ENCODE measurements at regions not wholly inside any gene's neighbourhood (a gene's known extent, or its start where the extent isn't known, plus 50 kb on each side); places are given as distances from the start of the nearest gene placed in this dataset.

- no peak overlapping the region for H2AFZ ChIP-seq (ENCODE audit: low read depth, low read length)
- TF ChIP-seq CTCF (IDR thresholded peaks at IDR 0.05; ENCODE audit: insufficient read depth, low read depth, low read length) = no peak
- no peak for TF ChIP-seq EZH2 (IDR thresholded peaks at IDR 0.05; ENCODE audit: insufficient read depth, low read length)
- H4K20me1 ChIP-seq (ENCODE audit: insufficient read depth, low read length) = no peaks in the 10 kb centered on the region
- DNase-seq (ENCODE audit: low read depth) = no peak
- H3K4me1 ChIP-seq (ENCODE audit: insufficient read depth, low read length) = no peaks in the 10 kb centered on the region
- no peaks in the 10 kb centered on the region for H3K36me3 ChIP-seq (ENCODE audit: insufficient read depth, low read length)
- H3K27me3 ChIP-seq (ENCODE audit: insufficient read depth, low read length) = no peaks in the 10 kb centered on the region
- H3K4me3 ChIP-seq (ENCODE audit: insufficient read depth, low read depth, low read length) = no peak overlapping the region
- no peak overlapping the region for H3K4me2 ChIP-seq (ENCODE audit: low read length)
- Mint-ChIP-seq H3K27me3 (ENCODE audit: low read depth, unreplicated experiment) (no peaks in the 10 kb centered on the region), H3K9me3 (ENCODE audit: unreplicated experiment) (no peaks in the 10 kb centered on the region), H3K36me3 (ENCODE audit: low read depth, unreplicated experiment) (no peaks in the 10 kb centered on the region), H3K4me1 (ENCODE audit: low read depth, unreplicated experiment) (no peaks in the 10 kb centered on the region), H3K4me3 (ENCODE audit: unreplicated experiment) (no peak overlapping the region), H3K27ac (ENCODE audit: unreplicated experiment) (no peak overlapping the region)
- no peak for FAIRE-seq
- no peaks in the 10 kb centered on the region for H3K9me3 ChIP-seq (ENCODE audit: insufficient read depth, low read depth, low read length)
- H3K27ac ChIP-seq (ENCODE audit: low read depth, low read length) = no peak overlapping the region
- H3K79me2 ChIP-seq (ENCODE audit: insufficient read depth, low read length) = no peaks in the 10 kb centered on the region
- H3K9ac ChIP-seq (ENCODE audit: low read length) = no peak overlapping the region
Observed at GRCh38 chr2:150781142-150781541, 293.7 kb upstream of the RND3 start.

- no peak overlapping the region for H3K4me3 Mint-ChIP-seq (ENCODE audit: unreplicated experiment)
- H3K27ac ChIP-seq (ENCODE audit: low read depth, low read length) = no peak overlapping the region
- H3K9me3 Mint-ChIP-seq (ENCODE audit: unreplicated experiment) = no peaks in the 10 kb centered on the region
- no peak overlapping the region for H3K27ac Mint-ChIP-seq (ENCODE audit: unreplicated experiment)
- H2AFZ ChIP-seq (ENCODE audit: low read depth, low read length) = no peak overlapping the region
- H3K36me3 ChIP-seq (ENCODE audit: insufficient read depth, low read length) = no peaks in the 10 kb centered on the region
- H3K36me3 Mint-ChIP-seq (ENCODE audit: low read depth, unreplicated experiment) = no peaks in the 10 kb centered on the region
- H3K4me1 Mint-ChIP-seq (ENCODE audit: low read depth, unreplicated experiment) = no peaks in the 10 kb centered on the region
- H3K79me2 ChIP-seq (ENCODE audit: insufficient read depth, low read length) = no peaks in the 10 kb centered on the region
- no peak overlapping the region for H3K4me2 ChIP-seq (ENCODE audit: low read length)
- TF ChIP-seq CTCF (IDR thresholded peaks at IDR 0.05; ENCODE audit: insufficient read depth, low read depth, low read length) = no peak
- TF ChIP-seq EZH2 (IDR thresholded peaks at IDR 0.05; ENCODE audit: insufficient read depth, low read length) = no peak
- no peak overlapping the region for H3K4me3 ChIP-seq (ENCODE audit: insufficient read depth, low read depth, low read length)
- FAIRE-seq (no peak), DNase-seq (ENCODE audit: low read depth) (peak; percentile 23)
- no peaks in the 10 kb centered on the region for H4K20me1 ChIP-seq (ENCODE audit: insufficient read depth, low read length)
- H3K9me3 ChIP-seq (ENCODE audit: insufficient read depth, low read depth, low read length) = no peaks in the 10 kb centered on the region
- no peaks in the 10 kb centered on the region for H3K27me3 Mint-ChIP-seq (ENCODE audit: low read depth, unreplicated experiment)
- H3K9ac ChIP-seq (ENCODE audit: low read length) = no peak overlapping the region
- H3K4me1 ChIP-seq (ENCODE audit: insufficient read depth, low read length) = no peaks in the 10 kb centered on the region
- H3K27me3 ChIP-seq (ENCODE audit: insufficient read depth, low read length) = no peaks in the 10 kb centered on the region
Observed at GRCh38 chr2:150778828-150779227, 291.4 kb upstream of the RND3 start.

- Histone ChIP-seq H2AFZ (ENCODE audit: low read depth, low read length) (no peak overlapping the region), H3K4me3 (ENCODE audit: insufficient read depth, low read depth, low read length) (no peak overlapping the region), H3K36me3 (ENCODE audit: insufficient read depth, low read length) (no peaks in the 10 kb centered on the region), H3K27me3 (ENCODE audit: insufficient read depth, low read length) (no peaks in the 10 kb centered on the region), H3K9ac (ENCODE audit: low read length) (no peak overlapping the region), H3K4me2 (ENCODE audit: low read length) (no peak overlapping the region), H3K27ac (ENCODE audit: low read depth, low read length) (no peak overlapping the region), H3K79me2 (ENCODE audit: insufficient read depth, low read length) (no peaks in the 10 kb centered on the region), H3K4me1 (ENCODE audit: insufficient read depth, low read length) (no peaks in the 10 kb centered on the region), H3K9me3 (ENCODE audit: insufficient read depth, low read depth, low read length) (no peaks in the 10 kb centered on the region), H4K20me1 (ENCODE audit: insufficient read depth, low read length) (no peaks in the 10 kb centered on the region)
- no peak overlapping the region for H3K27ac Mint-ChIP-seq (ENCODE audit: unreplicated experiment)
- H3K4me3 Mint-ChIP-seq (ENCODE audit: unreplicated experiment) = no peak overlapping the region
- FAIRE-seq (no peak), DNase-seq (ENCODE audit: low read depth) (no peak)
- H3K9me3 Mint-ChIP-seq (ENCODE audit: unreplicated experiment) = peaks cover under 1% of the 10 kb centered on the region
- H3K4me1 Mint-ChIP-seq (ENCODE audit: low read depth, unreplicated experiment) = peaks cover 2% of the 10 kb centered on the region
- H3K36me3 Mint-ChIP-seq (ENCODE audit: low read depth, unreplicated experiment) = no peaks in the 10 kb centered on the region
- no peak for TF ChIP-seq CTCF (IDR thresholded peaks at IDR 0.05; ENCODE audit: insufficient read depth, low read depth, low read length)
- TF ChIP-seq EZH2 (IDR thresholded peaks at IDR 0.05; ENCODE audit: insufficient read depth, low read length) = no peak
- H3K27me3 Mint-ChIP-seq (ENCODE audit: low read depth, unreplicated experiment) = no peaks in the 10 kb centered on the region
Observed at GRCh38 chr2:150769421-150769820, 282.0 kb upstream of the RND3 start.

Measured in astrocyte (in vitro differentiated cells and primary cell).